Prostate gland (tissue), 2 donors: ENCODE measurements at regions not wholly inside any gene's neighbourhood (a gene's known extent, or its start where the extent isn't known, plus 50 kb on each side); places are given as distances from the start of the nearest gene placed in this dataset.

Experiments
- CTCF ChIP-seq, 4 experiments: fragments of 200-600 bp in 2 of 4; fragments of 450-650 bp in 2 of 4; sonication (generic) in 2 of 4; IDR thresholded peaks; 1 replicate in 3 of 4; 2 replicates in 1 of 4; pipeline ENCODE4 v1.5.1; 2016 to 2019; ENCODE audit warnings: antibody characterized with exemption in 4 of 4, mild to moderate bottlenecking in 2 of 4, moderate library complexity in 2 of 4
- POLR2A ChIP-seq: fragments of 450-650 bp; IDR thresholded peaks from one replicate; pipeline ENCODE4 v1.6.1; 2016; ENCODE audit warnings: antibody characterized with exemption, mild to moderate bottlenecking
- POLR2AphosphoS5 ChIP-seq: sonication (generic); formaldehyde crosslinking; IDR thresholded peaks from one replicate; pipeline ENCODE4 v1.6.1; 2017; ENCODE audit warnings: antibody characterized with exemption

DNA sequence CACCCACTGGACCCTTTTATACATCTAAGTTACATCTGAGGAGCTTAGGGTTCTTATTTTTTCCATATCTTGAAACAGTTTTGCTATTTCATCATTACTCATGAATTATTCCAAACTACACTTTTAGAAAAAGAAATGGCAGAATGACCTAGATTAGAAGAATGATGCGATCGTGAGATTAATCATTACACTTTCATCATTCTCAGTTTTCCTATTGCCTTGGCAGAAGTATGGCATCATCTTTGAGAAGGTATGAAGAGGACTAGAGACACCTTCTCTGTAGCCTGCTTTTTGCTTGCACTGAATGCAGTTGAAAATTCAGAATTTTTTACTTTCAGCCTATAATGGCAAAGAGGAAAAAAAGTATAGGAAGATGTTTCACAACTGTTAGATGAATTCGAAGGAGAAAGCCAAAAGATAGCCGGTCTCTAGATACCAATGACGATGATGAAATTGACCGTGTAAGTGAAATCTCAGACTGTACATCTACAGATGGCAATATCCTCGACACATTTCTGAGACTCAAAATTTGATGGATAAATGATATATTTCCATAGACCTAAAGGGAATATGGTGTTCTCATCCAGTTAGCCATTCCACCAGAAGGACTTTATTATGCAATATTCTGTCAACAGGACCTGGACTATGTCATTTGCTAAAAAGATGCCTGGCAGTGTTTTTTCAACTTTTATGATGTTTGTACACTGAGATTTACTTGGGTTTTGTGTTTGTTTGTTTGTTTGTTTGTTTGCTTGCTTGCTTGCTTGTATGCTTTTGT lies 191.8 kb downstream of the TOMM20 start:
- TF ChIP-seq CTCF (IDR thresholded peaks at IDR 0.05) = no peak
- TF ChIP-seq POLR2AphosphoS5 = no peak
- no peak for TF ChIP-seq POLR2A
